ENCODE measurements at regions not wholly inside any gene's neighbourhood (a gene's known extent, or its start where the extent isn't known, plus 50 kb on each side); places are given as distances from the start of the nearest gene placed in this dataset.

GRCh38 chr22:44580176-44581095 lies 82.4 kb upstream of the RTL6 start:
- TF ChIP-seq POLR2AphosphoS5 (IDR thresholded peaks at IDR 0.05): no peak
- TF ChIP-seq CTCF (IDR thresholded peaks at IDR 0.05): no peak
- no peak for TF ChIP-seq POLR2A (IDR thresholded peaks at IDR 0.05)

Measured in transverse colon (tissue), 4 donors.